CD4-positive, alpha-beta T cell treated with Interleukin-6 at 100 ng/mL for 8 hours (primary cell): ENCODE measurements at regions not wholly inside any gene's neighbourhood (a gene's known extent, or its start where the extent isn't known, plus 50 kb on each side); places are given as distances from the start of the nearest gene placed in this dataset.
"Not testable (repeated sequence)": the region's sequence is repeated elsewhere in the genome, so short reads cannot be mapped to it uniquely, and the experiment has no call there.

ENCODE experiments used
- DNase-seq: peaks from one replicate; pipeline ENCODE4 v3.0.0-alpha.2; 2020; ENCODE audit warnings: mixed read lengths, low spot score

- DNase-seq: no peak
Measured at GRCh38 chr3:94331831-94332230, 269.0 kb downstream of the NSUN3 start.

GRCh38 chr3:94336046-94336753, 273.3 kb downstream of the NSUN3 start:
- no peak for DNase-seq

DNA sequence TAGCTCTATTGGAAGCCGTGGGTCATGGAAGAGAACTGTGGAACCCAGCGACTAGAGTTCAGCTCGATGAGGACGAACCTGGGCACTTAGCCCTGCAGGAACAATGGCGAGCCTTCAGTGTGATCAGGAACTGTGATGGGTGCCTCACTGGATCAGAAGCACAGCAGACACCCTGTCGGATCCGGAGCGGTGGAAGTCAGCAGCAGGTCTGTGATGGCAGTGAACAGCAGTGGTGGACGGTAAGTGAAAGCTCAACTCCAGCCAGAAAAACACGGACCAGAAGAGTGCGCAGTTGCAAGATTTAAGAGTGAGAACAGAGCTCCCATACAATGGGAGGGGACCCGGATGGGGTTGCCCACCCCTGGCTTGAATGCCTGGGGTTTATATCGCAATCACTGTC, 282.2 kb downstream of the NSUN3 start:
- DNase-seq: no peak

DNA sequence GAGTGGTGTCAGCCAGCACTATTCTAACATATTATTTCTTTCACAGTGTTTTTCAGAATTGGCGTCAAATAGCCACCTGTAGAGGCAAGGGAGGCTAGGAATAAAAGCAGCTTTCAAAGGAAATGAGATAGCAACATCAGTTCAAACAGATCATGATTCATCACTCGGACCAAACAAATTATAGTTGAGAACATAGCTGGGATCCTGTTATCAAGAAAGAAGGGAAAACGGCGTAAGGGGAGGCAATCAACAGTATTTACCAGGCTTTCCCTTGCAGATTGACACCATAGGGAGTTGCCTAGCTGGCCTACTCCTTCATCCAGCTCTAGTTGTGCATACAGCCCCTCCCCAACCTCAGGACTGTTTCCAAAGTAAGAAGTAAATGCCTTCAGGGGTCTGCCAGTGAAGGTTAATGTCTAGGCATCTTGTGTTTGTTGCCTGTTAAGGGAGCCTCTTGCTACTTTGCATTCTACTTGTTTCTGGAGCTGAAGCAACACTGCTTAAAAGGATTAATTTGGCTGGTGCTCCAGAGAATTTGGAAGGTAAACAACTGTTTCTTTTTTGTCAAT, 286.5 kb downstream of the NSUN3 start:
- DNase-seq: no peak

- DNase-seq: no peak
Measured at GRCh38 chr3:94356581-94356980, 293.7 kb downstream of the NSUN3 start.

- DNase-seq: no peak
Measured at GRCh38 chr3:94359996-94360395, 297.1 kb downstream of the NSUN3 start.

GRCh38 chr3:94360987-94361386, 298.1 kb downstream of the NSUN3 start:
- no peak for DNase-seq

DNA sequence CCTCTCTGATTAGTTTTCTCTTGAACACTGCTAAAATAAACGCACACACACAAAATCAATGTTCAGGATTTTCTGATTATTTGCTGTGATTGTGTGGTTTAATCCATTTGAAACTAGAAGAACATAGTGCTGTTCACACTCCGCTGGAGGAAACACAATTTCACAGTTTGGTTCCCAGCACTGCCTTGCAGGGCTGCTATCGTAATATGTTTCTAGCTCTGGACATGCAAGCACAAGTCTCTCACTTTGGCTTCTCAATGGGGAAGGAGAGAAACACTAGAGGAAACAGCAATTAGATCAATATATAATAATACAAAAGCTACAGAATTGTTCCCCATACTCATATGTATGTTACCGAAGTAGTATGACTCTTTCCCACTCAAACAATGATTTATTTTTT, 299.5 kb downstream of the NSUN3 start:
- DNase-seq: no peak

GRCh38 chr3:94365006-94365405, 302.1 kb downstream of the NSUN3 start:
- no peak for DNase-seq

DNA sequence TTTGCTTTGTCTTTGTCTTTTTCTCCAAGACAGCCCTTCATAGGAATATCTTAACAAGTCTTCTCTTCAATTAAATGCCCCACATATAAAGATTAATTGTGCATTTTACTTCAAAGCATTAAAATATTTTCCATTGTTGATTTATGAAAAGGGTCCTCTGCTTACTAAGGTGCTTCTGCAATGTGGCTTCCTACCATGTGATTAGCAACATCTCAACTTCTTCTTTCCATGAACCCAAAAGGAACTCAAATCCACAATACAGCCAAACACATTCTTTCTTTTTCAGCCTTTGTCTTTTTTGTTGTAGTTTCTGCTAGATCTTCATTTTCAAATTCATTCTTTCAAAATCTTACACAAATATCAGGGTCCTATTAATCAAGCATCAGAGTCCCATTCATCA, 309.2 kb downstream of the NSUN3 start:
- DNase-seq: no peak

GRCh38 chr3:94373456-94373855, 310.6 kb downstream of the NSUN3 start:
- DNase-seq: no peak

DNA sequence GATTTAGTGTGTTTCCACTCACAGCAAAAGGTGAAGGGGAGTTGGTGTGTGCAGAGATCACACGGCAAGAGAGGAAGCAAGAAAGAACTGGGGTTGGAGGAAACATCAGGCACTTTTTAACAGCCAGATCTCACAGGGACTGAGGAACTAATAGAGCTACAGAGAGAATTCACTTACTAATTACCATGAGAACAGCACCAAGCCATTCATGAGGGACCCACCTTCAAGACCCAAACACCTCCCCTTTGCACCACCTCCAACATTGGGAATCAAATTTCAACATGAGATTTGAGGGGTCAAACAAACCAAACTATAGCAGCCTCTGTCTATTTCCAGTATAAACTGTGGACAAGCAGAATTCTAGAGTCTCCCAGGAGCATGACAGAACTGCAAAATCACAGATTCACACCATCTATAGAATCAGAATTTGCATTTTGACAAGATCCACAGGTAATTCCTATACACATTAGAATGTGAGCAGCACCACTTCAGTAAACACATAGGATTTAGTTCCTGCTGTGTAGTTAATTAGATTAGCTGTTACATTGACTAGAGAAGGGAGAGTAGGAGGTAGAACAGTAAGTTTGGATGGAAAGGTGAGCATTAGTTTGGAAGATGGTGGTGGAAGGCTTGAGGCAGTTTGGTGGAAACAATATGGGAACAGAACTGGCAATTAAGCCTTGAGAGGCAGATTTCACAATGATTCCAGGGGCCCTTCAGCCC, 311.7 kb downstream of the NSUN3 start:
- no peak for DNase-seq

DNA sequence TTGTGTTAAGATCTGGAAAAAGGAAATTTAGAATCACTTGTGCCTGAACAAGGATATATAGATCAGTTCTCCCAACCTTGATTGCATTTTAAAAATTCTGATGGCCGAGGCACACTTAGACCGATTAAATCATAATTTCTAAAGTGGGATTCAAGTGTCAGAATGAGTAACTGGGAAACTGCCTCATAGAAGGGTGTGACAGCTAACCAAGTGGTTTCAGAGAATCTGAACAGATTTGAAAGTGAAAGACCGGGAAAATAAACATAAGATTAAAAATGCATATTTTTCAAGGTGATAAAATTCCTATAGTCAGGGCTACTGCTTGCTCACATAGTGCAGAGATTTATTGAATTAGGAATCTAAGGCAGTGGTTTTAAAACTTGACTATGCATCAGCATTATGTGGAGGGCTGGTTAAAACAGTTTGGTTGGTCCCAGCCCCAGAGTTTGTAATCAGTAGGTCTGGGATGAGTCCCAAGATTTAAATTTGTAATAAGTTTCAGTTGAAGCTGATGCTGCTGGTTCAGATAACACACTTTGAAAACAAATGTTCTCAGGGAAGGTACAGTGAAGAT, 314.3 kb downstream of the NSUN3 start:
- not testable (repeated sequence) for DNase-seq

GRCh38 chr3:94377863-94378262, 315.0 kb downstream of the NSUN3 start:
- DNase-seq: not testable (repeated sequence)

DNA sequence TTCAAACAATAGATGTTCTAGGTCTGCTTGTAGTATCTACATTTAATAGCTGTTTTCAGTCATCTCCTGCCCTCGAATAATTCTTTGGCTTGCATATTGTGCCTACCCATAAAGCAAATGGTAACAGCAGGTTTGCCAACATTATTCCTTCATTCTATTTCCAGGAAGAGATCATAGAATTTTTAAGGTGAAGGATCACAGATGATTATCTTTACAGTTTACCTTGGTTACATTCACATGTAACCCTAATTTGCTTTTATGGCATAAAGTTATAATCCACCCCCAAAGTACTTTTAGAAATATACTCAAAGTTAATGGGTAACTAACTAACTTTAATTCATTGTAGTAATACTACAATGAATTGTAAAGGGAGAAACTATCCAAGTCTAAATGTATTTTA, 315.5 kb downstream of the NSUN3 start:
- no peak for DNase-seq

- no peak for DNase-seq
Measured at GRCh38 chr3:94379264-94379663, 316.4 kb downstream of the NSUN3 start.

DNA sequence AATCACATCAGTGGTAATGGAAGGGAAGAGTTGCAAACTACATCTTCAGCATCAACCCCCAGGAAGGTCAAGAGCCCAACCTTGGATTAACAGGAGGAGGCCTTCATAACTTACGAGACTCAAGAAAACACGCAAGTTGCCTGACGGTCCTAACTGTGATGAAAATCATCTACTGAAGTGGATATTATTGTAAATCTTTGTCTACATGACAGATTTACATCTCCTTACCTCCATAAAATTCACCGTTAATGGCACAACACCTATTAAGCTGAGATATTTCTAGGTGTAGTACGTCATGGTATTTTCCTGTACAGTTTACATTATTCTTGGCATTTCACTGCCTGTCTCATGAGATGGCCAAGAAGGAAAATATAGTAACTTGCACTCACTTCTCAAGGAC, 332.0 kb downstream of the NSUN3 start:
- no peak for DNase-seq

GRCh38 chr3:94395851-94396250, 333.0 kb downstream of the NSUN3 start:
- no peak for DNase-seq

- no peak for DNase-seq
Measured at GRCh38 chr3:94398036-94398435, 335.2 kb downstream of the NSUN3 start.

GRCh38 chr3:94401466-94401865, 338.6 kb downstream of the NSUN3 start:
- no peak for DNase-seq

DNA sequence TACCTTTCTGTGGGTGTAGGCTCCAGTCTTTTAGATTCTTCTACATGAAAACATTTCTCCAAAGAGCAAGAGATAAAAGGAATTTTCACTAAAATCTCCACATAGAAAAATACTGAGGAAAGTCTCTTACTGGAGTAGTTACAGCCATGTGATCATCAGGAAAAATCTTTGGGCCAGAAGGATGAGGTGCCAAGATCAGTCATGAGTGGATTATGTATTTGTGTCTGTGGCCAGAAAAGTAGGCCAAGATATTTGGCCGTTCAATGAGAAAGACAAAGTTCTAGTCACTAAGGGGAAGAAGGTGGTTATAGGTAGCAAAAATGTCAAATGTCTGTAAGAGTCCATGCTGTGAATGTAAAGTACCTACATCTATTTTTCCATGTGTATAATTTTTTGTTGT, 339.3 kb downstream of the NSUN3 start:
- no peak for DNase-seq

DNA sequence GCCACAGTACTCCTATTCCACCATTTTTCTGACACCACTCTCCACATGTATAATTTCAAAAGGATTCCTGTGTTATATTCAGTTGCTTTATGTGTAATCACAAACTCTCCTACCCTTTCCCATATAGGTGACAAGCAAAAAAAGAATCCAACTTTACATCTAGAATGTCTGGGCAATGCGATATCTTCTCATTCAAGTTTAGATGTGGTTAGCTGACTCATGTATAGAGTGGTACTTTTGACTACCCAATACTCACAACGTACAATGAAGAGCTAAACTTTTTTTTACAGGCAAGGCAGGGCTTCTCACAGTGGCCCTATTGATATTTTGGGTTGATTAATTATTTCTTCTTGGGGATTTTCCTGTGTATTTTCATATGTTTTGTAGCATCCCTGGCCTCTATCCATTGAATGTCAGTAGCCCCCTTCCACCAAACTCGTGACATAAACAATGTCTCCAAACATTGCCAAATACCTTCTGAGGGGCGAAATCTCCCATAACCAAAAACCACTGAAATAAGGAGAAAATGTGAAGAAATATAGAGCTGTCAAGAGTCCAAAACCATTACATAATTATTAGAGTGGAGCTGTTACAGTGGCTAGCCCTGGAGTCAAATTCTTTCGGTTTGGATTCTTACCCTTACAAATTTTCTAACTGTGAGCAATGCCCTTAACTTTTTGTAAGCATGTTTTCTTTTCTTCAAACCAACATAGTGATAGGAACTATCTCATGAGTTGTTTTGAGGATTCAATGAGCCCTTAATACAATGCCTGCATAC, 342.6 kb downstream of the NSUN3 start:
- DNase-seq: no peak
